BJ (cell line): ENCODE measurements at regions not wholly inside any gene's neighbourhood (a gene's known extent, or its start where the extent isn't known, plus 50 kb on each side); places are given as distances from the start of the nearest gene placed in this dataset.

Experiments used
- CTCF ChIA-PET: fragments of 350-600 bp; formaldehyde crosslinking; extraction: SDS; loops from one replicate; lab custom pipeline; 2021; ENCODE audit warnings: antibody characterized with exemption, inconsistent platforms; lab: Yijun Ruan, JAX
- POLR2A ChIA-PET: fragments of 300-600 bp; sonication (Branson Sonifier 250); formaldehyde crosslinking; extraction: SDS; loops from one replicate; lab custom pipeline; 2021; ENCODE audit warnings: antibody characterized with exemption; lab: Charles Lee
- DNase-seq: peaks from one replicate; pipeline ENCODE4 v3.0.0-alpha.2; 2011; ENCODE audit warnings: low read depth
- H3K27me3 ChIP-seq: 2 replicates; pipeline ENCODE4 v1.6.0; 2011; ENCODE audit warnings: low read length; ENCODE audit not compliant: control insufficient read depth, insufficient read depth
- H3K36me3 ChIP-seq: 2 replicates; pipeline ENCODE4 v1.5.1; 2011; ENCODE audit warnings: low read length; ENCODE audit not compliant: control insufficient read depth, insufficient read depth
- H3K4me3 ChIP-seq: 2 replicates; pipeline ENCODE4 v1.5.1; 2011; ENCODE audit warnings: low read depth, mild to moderate bottlenecking, control low read depth, low read length
- TF ChIP-seq, protein P1 (sequence below): IDR thresholded peaks from 2 replicates; pipeline ENCODE4 v1.5.1; 2011; ENCODE audit warnings: low read depth, mild to moderate bottlenecking, control low read depth, inconsistent platforms, low read length, moderate library complexity; ENCODE audit not compliant: insufficient read depth

DNA sequence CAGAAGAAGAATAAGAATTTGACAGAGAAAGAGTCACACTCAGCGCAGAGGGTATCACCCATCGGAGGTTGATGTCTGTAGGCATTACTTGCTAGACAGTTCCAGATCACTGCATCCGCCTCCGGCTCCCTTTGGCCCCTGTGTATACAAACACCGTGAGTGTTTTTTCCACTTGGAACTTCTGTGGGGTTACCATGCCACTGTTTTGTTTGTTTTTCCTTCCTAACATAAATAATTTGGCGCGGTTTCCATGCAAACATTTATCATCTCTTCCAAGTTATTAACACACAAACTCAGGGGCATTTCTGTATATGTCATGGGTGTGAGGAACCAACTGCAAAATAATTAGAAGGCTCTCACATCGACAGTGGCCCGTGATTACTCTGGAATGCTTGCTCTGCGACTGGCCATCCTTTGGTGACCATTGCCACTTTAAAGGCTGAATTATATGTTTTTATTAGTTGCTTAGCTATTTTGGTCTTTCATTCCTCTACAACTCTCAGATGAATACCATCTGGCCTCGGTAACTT, 612.2 kb upstream of the MKI67 start:
- ChIA-PET CTCF (no interaction called here), POLR2A (no interaction called here)
- H3K36me3 ChIP-seq = no peaks in the 10 kb centered on the region
- TF ChIP-seq, protein P1, sequence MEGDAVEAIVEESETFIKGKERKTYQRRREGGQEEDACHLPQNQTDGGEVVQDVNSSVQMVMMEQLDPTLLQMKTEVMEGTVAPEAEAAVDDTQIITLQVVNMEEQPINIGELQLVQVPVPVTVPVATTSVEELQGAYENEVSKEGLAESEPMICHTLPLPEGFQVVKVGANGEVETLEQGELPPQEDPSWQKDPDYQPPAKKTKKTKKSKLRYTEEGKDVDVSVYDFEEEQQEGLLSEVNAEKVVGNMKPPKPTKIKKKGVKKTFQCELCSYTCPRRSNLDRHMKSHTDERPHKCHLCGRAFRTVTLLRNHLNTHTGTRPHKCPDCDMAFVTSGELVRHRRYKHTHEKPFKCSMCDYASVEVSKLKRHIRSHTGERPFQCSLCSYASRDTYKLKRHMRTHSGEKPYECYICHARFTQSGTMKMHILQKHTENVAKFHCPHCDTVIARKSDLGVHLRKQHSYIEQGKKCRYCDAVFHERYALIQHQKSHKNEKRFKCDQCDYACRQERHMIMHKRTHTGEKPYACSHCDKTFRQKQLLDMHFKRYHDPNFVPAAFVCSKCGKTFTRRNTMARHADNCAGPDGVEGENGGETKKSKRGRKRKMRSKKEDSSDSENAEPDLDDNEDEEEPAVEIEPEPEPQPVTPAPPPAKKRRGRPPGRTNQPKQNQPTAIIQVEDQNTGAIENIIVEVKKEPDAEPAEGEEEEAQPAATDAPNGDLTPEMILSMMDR = no peak
- H3K27me3 ChIP-seq = no peaks in the 10 kb centered on the region
- no peak overlapping the region for H3K4me3 ChIP-seq
- no peak for DNase-seq

DNA sequence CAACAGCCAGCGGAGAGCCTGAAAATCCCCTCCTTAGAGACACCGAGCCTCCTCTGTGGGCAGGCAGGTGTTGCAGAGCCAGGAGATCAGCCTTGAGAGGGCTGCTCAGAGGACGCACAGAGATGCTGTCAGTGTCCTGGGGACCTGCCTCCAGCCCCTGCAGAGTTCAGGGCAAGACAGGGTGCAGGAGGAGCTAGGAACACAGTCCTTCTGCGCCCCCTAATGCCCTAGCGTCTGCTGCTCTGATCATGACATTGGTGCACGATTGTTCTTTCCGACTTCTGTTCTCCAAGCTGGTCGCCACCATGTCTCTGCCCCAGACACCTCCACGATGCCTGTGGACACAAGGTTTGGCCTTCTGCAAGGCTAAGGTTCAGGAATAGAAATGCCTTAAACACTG, 613.7 kb upstream of the MKI67 start:
- no peaks in the 10 kb centered on the region for H3K27me3 ChIP-seq
- H3K4me3 ChIP-seq = no peak overlapping the region
- DNase-seq = no peak
- ChIA-PET POLR2A (no interaction called here), CTCF (no interaction called here)
- TF ChIP-seq, protein P1 = no peak
- no peaks in the 10 kb centered on the region for H3K36me3 ChIP-seq

DNA sequence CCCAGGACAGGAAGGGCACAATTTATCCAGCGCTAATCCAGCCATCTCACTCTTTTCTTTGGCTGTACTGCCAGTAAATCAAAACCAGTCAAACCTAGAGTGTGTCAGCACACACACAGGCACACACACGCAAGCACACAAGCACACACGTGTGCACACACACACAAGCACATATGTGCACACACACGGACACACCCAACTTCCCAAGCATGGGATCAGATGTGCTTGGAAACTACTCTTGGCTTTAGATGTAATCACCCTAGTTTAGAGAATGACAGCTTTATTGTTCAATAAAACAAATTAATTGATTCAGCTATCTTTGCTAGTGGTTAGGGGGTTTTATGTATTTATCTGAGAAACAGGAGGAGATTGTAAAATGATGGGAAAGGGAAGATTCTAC, 615.0 kb upstream of the MKI67 start:
- no peaks in the 10 kb centered on the region for H3K36me3 ChIP-seq
- TF ChIP-seq, protein P1 = no peak
- ChIA-PET POLR2A (no interaction called here), CTCF (no interaction called here)
- H3K27me3 ChIP-seq = no peaks in the 10 kb centered on the region
- DNase-seq = no peak
- H3K4me3 ChIP-seq = no peak overlapping the region

DNA sequence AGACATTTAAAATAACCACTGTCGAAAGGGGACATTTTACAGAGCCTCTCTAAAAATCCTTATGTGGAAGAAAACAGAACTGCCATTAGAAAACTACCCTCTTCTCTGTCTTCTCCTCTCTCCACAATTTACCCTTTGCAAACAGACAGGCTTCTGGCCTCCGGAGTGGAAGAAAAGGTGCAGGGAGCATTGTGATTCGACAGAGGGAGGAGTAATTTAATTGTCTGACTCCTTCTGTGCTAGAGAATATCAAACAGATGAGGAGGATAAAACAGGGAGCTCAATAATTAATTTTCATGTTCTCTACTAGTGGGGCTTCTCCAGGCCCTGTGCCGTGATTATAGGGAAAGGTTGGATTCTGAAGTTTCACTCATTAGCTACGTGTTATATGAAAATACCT, 615.5 kb upstream of the MKI67 start:
- Histone ChIP-seq H3K4me3 (no peak overlapping the region), H3K27me3 (no peaks in the 10 kb centered on the region), H3K36me3 (no peaks in the 10 kb centered on the region)
- CTCF ChIA-PET = no interaction called here
- no peak for DNase-seq
- POLR2A ChIA-PET = no interaction called here
- TF ChIP-seq, protein P1 = no peak

DNA sequence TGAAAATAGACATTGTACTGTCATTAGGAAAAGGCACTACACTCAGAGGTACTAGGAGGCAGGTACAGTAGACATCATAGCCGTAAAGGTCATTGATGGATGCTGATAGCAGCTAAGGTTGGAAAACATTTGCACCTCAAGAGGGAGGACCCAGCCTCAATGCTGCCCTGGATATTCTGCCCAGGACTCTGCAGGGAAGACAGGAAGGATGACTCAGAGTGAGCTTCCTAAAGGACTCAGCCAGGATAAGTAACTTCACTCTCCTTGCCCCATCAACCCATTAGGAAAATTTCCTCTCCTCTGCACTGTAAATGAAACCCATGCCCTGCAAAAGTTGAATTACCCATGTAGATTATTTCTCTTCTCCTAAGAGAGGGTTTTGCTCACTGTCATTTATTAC, 617.9 kb upstream of the MKI67 start:
- CTCF ChIA-PET = no interaction called here
- no peak for DNase-seq

More for the DNA sequence above, 617.9 kb upstream of the MKI67 start:
- no peaks in the 10 kb centered on the region for H3K27me3 ChIP-seq
- TF ChIP-seq, protein P1 = no peak
- no peak overlapping the region for H3K4me3 ChIP-seq
- no peaks in the 10 kb centered on the region for H3K36me3 ChIP-seq
- POLR2A ChIA-PET = no interaction called here
